Right lung (tissue), 2 donors: ENCODE measurements at regions not wholly inside any gene's neighbourhood (a gene's known extent, or its start where the extent isn't known, plus 50 kb on each side); places are given as distances from the start of the nearest gene placed in this dataset.
A peak's percentile ranks its signal among the peaks of the same experiment; 100 is the strongest.
"Not testable (repeated sequence)": the region's sequence is repeated elsewhere in the genome, so short reads cannot be mapped to it uniquely, and the experiment has no call there.

ENCODE experiments used
- DNase-seq, 2 donors: peaks; one replicate each; pipeline ENCODE4 v3.0.0-alpha.2; 2013

DNA sequence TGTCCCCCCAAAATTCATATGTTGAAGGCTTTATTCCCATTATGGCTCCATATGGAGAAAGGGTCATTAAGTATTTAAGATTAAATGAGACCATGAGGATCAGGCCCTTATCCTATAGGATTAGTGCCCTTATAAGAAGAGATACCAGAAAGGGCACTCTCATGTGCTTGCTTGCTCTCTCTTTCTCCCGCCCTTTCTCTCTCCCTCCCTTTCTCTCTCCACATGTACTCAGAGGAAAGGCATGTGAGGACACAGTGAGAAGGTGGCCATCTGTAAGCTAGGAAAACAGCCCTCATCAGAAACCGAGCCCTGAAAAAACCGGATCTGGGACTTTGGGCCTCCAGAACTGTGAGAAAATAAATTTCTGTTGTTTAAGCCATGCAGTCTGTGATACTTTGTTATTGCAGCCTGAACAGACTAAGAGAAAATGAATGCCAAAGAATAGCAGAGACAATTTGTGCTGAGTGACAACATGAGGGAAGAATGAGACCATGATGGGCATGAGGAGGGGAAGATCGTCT is 300.0 kb upstream of the SLC39A10 start:
- no peak for DNase-seq

DNA sequence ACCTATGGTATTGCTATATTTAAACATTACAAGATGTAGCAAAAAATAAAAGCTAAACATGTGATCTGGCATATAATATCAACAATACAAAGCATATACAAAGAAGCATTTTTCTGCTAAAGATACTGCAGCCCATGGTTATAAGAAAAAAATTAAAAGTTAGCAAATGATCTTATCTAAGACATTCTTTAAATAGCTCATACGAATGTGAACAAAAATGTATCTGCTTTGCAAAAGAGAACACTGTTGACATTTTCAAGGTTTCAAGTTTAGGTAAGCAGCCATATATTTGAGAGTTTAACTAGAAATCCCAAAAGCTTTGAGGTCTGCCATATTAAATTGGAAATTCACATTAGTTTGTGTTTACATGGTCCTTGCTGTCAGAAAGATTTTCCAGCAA is 301.0 kb upstream of the SLC39A10 start:
- no peak for DNase-seq

DNA sequence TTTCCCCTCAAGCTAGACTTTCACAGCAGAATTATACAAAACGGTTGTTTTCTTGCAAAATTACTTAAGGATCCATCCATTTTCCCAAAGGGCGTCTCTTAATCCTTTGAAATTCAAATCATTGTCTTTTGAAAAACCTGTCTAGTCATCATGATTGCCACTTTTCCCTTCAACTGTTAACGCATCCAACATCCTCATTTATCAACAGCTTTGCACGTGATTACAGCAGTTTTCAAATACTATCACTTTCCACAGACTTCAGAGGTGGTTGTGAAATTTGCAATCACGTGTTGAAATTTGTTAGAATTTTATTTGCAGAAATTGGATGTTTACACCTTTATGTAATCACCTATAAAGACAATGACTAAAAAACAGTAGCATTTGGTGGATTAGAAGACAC is 304.4 kb upstream of the SLC39A10 start:
- DNase-seq = no peak

DNA sequence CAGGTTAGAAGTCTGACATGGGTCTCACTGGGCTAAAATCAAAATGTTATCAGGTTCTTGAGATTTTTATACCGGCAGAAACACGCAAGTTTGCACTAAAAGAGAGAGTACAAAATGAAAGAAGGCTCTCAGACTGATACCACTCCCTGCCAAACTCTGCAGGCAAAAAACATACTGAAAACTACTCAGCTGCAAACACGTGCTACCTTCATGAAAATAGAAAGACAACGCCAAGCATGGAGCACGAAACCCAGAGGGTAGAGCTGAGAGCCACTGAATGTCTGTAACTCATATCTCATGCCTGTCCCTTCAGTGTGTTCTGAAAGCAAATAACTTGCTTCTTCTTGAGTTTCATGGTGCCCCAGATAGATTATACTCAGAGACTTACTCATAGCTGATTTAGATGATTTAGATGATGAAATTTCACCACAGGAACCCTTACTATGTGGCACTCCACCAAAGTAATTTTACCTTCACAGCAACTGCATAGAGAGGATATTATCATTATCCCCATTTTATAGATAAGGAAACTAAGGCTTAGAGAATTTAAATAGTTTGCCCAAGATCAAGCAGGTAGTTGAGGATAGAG is 313.0 kb upstream of the SLC39A10 start:
- DNase-seq = no peak

DNA sequence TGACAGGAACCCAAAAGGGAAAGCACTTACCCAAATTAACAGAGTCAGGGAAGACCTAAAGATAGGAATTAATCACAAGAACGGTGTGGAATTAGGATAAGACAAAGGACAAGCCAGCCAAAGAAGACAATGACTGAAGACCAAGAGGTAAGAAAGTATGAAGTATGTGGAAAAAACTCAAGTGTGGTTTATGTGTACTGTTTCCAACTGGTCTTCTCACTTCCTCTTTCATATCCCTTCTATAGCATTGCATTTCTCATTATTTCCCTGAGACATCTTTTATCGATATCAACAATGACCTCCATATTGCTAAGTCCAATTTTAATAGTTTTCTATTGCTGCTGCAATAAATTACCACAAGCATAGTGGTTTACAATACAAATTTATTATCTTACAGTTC is 313.5 kb upstream of the SLC39A10 start:
- no peak for DNase-seq

DNA sequence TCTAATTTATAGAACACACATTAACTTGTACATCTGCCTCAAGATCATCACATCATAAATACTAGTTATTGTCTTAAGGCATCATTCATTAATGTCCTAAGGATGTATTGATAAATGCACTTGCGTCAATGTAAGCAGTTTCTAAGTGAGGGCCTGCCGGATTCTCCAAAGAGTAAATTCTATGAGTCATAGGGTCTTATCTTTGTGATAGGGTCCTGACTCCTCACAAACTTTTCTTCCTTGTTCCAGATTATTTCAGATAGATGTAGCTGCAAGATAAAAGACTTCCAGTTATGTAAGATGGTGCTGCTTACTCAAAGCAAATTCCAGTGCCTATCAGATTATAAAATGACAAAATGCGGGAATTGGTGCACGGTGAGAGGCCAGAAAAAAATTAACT is 315.0 kb upstream of the SLC39A10 start:
- no peak for DNase-seq

DNA sequence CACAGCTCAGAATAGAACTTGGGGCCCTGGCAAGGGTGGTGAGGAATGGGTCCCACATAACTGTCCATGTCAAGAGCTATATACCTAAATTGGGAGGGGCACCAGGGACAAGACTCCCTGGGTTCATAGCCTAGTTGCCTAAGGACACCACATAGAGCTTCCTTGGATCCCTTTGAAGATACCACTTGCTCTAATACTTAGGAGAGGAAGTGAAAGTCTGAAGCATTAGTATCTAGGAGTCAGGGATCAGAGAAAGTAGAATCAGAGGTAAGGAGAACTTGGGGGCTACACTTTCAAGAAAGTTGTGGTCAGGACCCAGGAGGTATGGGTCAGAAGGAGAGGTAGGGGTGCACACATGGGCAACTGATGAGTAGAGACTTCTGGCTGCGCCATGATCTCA is 318.2 kb upstream of the SLC39A10 start:
- no peak for DNase-seq

DNA sequence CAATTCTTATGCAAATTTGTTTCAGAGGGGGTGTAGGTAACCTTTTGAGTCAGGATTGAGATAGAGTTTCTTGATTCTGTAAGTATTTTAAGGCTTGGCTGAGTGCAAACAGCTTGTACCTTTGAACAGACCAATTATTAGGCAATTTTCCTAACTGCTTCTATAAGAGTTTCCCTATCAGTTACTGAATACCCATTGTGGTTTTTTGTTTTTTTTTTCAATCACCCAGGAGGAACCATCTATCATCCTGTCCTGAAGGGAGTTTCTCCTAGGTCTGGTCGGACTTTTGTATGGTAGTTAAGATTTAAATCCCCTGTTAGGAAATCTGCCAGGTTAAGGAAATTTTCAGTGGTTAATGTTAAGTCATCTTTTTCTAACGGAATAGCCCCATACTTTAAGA is 319.4 kb upstream of the SLC39A10 start:
- DNase-seq = no peak

DNA sequence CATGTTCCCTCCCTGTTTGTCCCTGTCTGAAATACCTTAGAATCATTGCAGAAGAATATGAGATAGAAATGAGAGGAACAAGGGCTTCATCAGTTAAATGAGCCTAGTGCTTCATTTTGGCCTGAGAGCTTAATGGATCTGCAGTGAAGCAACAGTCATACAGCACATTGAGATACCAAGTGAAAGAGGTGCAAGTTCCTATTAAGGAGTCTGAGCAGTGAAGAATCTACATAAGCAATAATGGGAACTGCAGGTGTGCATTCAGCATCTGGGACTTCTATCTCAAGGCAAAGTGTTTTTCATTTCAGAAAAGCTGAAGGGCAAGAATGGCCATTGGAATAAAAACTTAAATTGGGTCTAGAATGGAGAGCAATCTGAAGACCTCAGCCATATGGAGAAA is 323.2 kb upstream of the SLC39A10 start:
- no peak for DNase-seq

DNA sequence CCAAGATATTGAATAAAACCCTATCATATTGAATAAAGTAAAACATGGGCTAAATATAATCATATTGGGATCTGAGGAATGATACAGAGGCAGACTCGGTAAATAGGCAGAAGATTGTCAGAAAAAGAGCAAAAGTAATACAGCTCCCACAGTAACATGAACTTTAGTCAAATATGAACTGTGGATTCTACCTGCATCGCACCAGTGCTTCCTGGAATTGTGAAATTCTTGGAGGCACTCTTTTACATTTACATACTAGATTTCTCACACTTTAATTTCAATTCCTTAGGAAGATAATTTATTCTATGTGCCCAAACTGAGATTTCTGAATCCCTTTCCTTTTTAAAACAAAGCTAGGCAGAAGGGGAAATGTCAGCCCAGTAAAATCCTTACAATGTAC is 325.1 kb upstream of the SLC39A10 start:
- DNase-seq = no peak

DNA sequence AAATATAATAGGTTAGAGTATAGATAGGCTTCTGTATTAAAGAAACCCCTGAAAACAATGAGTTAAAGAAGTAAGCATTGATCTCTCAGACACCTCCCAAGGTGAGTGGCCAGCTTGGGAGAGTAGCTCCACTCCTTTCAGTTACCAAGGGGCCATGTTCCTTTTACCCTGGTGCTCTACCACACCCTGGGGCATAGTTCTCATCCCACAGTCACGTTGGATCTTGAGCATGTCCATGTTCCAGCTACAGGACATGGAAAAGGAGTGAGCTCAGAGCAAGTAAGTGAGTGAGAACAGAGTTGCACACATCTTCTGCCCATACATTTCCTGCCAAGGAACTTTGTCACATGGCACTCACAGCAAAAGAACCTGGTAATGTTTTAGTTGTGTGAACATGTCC is 325.9 kb upstream of the SLC39A10 start:
- DNase-seq = no peak

DNA sequence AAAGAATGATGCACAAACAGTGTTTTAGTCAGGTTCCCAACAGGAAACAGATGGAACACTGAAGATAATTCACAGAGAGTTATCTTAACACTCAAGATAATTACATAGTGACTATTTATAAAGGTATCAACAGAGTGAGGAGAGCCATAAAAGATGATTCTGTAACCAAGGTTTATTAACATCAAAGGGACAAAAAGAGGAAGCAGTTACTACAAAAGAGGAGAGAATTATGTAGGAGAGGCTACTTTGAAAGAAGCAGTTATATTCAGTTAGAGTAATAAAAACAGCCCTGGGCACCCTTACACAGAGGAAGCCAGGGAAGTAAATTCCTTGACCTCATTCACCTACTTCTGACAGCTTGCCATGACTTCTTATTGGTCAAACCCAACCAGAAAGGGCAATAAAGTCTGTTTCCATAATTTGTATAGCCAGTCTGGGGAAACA is 326.5 kb upstream of the SLC39A10 start:
- no peak for DNase-seq

DNA sequence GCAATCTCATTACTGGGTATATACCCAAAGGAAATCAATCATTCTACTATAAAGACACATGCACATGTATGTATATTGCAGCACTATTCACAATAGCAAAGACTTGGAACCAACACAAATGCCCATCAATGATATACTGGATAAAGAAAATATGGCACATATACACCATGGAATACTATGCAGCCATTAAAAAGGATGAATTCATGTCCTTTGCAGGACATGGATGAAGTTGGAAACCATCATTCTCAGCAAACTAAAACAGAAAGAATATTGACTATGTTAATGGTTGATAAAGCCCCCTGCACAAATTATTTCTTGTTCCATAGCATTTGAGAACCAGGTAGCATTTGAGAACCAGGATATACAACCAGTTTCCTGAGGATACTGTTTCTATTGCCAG is 327.2 kb upstream of the SLC39A10 start:
- not testable (repeated sequence) for DNase-seq

DNA sequence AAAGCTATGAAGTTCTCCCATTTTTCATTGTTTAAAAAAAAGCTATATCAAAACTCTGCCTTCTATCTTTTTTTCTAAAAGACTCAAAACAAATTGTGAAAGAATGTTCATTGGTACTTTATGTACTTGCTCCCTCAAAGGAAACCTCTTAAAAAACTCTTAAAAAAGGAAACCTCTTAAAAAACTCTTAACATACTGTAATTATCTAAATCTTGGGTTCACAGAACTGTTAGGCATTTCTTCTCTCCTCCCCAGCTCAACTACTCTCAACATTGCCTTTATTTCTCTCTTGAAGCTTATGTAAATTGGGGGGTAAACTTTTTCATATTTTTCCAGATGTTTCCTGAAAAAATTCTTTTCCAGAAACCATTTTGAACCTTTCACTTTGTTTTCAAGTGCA is 330.5 kb upstream of the SLC39A10 start:
- DNase-seq = no peak

DNA sequence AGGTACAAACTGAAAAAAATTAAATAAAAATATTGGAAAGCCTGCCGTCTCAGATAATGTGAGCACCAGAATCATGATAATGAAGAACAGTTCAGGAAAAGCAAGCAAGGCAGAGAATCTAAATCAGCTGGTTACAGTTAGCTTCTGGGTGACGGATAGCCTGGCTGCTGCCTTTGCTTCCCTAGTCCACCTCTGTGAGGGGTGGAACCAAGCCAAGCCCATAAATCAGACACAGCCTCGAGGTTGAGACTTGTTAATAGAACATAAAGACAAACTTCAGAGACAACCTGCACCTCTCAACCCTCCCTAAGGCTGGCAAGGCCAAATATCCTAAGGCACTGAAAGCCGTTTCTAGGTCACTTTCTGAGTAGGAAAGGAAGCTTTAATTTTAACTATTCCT is 334.7 kb upstream of the SLC39A10 start:
- no peak for DNase-seq

DNA sequence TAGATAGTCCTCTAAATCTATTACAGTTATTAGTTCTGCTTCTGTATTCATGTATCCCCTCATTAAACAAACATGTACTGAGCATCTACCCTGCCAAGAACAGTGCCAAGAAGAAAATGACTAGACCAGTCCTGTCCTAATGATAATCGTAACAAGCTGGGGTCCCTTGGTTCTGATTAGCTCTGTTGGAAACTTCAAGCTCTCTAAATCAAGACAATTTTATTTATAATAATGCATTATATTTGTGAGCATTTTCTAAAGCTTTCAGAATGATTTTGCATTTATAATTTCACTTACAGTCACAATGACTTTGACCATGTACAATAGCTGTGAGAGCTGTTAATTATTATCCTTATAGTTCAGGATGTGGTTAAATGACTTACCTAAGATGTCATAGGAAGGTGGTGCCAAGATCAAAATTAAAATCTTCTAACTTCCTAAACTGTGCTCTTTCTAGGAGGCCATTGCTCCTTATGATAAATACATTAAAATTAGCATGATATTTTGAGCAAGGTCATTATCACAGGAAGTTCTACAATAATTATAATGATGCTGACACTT is 336.5 kb upstream of the SLC39A10 start:
- no peak for DNase-seq

DNA sequence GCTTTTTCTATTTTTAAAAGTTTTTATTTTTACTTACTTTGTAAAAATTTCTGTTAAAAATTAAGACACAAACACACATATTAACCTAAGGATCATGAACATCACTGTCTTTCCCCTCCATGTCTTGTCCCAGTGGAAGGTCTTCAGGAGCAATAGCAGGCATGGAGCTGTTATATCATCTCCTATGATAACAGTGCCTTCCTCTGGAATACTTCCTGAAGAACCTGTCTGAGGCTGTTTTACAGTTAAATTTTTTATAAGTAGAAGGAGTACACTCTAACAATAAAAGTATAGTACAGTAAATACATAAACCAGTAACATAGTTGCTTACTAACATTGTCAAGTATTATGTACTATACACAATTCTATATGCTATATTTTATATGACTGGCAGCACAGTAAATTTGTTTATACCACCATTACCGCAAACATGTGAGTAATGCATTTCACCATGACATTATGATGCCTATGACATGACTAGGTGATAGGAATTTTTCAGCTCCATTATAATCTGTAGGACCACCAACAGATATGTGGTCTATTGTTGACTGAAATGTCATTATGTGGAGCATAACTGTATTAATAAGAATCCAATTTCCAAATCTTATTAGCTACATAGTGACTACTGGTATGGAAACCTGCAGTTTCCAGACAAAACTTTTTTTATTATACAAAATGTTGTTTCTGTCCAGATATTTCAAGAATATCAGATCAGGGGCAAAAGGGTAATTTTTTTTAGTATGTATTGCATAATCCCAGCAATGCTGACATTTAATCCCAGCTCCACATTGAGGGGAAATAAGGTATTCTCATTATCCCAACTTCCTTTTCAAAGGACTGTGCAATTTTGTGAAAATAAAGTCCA is 337.2 kb upstream of the SLC39A10 start:
- no peak for DNase-seq

DNA sequence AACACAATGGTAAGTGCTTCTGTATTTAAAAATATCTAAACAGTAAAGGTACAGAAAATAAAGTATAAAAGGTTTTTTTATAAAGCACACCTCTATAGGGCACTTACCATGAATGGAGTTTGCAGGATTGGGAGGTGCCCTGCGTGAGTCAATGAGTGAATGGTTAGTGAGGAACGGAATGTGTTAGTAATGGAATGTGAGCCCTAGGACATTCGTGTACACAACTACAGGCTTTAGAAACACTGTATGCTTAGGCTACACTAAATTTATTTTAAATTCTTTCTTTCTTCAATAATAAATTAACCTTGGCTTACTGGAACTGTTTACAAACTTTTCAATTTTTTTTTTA is 337.9 kb upstream of the SLC39A10 start:
- DNase-seq = no peak

DNA sequence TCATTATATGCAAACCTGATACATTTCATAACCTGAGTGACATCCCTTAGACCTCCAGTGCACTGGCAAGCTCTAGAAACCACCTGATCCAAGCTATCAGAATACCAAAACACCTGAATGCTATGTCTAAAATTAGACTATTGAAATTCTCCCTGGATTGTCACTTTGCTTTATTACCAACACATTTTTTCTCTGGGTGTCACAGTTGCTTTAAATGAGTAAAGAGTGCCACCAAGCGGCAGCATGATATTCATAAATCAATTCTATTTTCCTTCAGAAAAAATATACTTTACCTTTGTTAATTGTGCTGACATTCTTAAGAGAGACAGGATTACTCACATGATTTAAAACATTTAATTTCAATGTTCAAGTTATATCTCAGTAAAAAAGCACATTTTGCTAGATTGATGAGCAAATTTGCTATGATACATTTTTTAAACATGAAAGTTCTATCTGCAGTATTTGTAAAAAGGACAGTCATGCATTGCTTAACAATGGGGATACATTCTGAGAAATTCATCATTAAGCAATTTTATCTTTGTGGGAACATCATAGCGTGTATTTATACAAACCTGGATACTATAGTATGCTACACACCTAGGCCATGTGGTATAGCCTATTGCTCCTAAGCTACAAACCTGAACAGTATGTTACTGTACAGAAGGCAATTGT is 338.4 kb upstream of the SLC39A10 start:
- peak; percentile 21 to 26 for DNase-seq

DNA sequence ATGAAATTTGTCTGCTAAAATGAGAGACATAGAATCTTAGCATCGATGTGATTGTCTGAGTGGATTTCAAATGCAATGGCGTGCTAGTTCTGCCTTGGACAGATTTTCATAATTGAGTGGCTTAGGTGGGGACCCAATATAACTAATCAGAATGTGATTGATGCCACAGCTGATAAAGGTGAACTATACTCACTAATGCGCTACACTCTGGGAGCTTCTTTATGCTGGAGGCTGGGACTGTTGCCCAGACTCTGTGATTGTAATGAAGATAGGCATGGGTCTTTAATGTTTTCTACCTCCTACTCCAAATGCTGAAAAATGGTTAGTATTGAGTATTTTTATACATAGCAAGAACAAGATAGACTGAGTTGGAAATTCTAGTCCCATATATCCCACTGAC is 339.5 kb upstream of the SLC39A10 start:
- DNase-seq = no peak

DNA sequence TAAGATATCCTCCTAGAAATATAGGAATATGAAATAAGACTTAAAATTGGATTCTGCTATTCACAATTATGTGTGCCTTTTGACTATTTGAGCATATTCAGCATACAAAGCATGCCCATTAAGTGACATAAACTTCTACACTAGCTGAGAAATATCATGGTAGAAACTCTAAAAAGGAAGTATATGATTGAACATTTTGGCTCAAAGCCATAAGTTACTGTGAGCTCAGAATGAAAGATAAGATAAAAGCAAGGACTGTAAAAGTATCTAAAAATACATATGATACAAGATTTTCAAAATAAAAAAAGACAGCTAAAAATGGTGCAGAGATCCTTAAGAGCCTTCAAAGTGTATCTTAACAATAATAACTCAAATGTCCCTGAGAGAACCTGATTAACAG is 340.5 kb upstream of the SLC39A10 start:
- no peak for DNase-seq

DNA sequence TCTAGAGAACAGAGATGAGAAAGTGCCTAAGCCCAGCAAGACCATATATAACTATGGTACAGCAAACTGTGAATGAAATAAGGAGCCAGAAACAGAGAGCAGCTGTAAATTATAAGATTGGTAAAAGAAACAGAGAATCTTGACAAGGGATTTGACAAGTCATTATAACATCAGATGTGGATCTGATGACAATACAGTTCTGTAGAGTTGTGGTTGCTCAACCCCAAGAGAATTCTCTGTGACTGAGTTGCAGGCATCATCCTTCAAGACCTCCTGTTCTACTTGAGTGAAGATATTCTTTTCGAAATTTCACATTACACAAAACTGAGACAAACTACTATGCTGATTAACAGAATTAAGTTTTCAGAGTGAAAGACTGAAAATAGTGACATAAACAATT is 343.1 kb upstream of the SLC39A10 start:
- no peak for DNase-seq

DNA sequence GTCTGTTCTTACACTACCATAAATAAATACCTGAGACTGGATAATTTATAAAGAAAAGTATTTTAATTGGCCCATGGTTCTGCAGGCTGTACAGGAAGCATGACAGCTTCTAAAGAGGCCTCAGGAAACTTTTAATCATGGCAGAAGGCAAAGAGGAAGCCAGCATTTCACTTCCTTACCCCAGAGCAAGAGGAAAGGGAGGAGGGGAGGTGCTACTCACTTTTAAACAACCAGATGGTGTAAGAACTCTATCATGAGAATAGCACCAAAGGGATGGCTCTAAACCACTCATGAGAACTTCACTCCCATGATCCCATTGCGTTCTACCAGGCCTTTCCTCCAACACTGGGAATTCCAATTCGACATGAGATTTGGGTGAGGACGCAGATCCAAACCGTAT is 344.4 kb upstream of the SLC39A10 start:
- no peak for DNase-seq
